ENCODE measurements at regions not wholly inside any gene's neighbourhood (a gene's known extent, or its start where the extent isn't known, plus 50 kb on each side); places are given as distances from the start of the nearest gene placed in this dataset.

DNA sequence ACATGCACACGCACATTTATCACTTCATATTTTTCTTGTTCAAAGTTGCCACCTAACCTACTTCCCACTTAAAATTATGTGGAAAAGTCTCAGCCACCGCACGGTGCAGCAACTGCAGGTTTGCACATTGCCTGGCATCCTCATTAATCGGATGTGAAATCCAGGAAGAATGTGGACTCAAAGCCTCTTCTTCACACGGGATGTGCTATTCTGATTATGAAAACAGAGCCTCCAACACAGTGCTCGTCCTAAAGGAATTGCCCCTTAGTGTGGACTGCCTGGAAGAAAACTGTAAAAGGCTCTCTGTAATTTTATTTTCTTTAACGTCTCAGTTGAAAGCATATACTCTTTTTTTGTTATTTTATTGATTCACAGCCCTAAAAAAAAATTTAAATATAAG lies 1303.5 kb downstream of the EFNB2 start:
- no peak for DNase-seq (ENCODE audit: low spot score)
- intact Hi-C loops (cut with DNase I) = no loop called here

DNA sequence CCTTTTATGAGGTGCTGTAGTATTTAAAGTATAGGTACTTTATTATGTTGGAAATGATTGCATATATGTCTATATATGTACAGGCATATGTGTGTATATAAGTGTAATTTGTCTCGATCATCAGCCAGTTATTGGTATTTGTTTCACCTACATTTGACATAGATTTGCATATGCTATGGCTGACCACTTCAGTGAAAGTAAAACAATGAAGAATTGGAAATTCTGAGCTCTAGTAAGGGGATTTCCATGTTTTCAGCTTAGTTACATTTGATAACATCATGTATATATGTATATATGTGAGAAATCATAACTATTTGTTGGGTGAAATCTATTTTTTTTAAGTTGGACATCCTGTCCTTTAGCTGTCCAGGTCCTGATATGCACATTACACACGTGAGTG lies 1303.9 kb downstream of the EFNB2 start:
- intact Hi-C loops (cut with DNase I) = no loop called here

DNA sequence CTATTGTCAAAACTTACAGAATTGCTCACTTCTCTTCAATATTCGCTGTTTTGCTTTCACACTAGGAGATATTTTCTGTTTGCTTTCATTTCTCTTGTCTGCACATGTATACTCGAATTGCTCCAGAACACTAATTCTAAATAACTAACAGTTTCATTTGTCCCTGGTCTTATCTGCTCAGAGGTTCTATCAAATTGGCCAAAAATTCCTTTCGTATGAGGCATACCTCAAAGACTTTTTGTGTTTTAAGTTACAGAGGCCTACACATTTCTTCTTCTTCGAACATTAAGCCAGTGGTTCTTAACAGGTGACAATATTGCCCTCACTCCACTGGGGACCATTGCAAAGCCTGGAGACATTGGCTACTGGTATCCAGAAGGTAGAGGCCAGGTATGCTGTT lies 1314.6 kb downstream of the EFNB2 start:
- intact Hi-C loops (cut with DNase I) = no loop called here
- DNase-seq (ENCODE audit: low spot score) = no peak

More for the DNA sequence above, 1303.9 kb downstream of the EFNB2 start:
- DNase-seq (ENCODE audit: low spot score) = no peak

DNA sequence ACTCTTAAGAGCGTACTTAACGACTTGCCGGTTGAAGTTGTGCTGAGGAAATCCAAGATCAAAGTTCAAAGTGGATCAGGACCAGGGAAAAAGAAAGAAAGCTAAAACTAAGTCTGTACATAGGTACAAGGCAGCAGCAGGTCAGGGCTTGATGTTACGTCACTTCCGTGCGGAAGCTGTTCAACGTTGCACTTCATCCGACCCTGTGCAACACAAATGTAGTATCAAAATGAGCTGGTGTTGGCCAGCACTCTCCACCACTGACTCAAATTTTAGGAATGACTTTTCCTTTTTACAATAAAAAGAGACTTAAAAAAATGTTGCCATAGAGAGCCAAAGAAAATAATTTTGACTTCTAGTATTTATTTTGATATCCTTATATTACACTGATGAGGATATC lies 1315.4 kb downstream of the EFNB2 start:
- intact Hi-C loops (cut with DNase I) = no loop called here

DNA sequence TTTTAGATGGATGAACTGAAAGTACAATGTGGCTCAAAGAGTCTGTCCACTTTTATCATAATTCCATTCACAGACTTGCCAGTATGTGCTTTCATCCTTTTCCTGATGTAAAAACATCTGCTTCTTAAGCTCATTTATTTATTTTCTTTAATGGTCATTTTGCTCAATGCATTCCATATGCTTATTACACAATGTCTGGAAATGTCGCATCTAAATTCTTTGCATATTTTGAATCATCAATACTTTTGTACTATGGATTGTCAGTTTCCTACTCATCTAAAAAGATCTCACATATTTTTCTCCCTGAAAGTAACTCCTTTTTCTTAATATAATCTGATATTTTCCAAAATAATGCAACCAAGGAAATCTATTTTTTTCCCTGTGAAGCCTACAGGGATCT lies 1315.8 kb downstream of the EFNB2 start:
- DNase-seq (ENCODE audit: low spot score) = no peak
- intact Hi-C loops (cut with DNase I) = no loop called here

More for the DNA sequence above, 1315.4 kb downstream of the EFNB2 start:
- no peak for DNase-seq (ENCODE audit: low spot score)

- intact Hi-C loops (cut with DNase I) = no loop called here
- no peak for DNase-seq (ENCODE audit: low spot score)
Measured at GRCh38 chr13:105213512-105213911, 1322.0 kb downstream of the EFNB2 start.

DNA sequence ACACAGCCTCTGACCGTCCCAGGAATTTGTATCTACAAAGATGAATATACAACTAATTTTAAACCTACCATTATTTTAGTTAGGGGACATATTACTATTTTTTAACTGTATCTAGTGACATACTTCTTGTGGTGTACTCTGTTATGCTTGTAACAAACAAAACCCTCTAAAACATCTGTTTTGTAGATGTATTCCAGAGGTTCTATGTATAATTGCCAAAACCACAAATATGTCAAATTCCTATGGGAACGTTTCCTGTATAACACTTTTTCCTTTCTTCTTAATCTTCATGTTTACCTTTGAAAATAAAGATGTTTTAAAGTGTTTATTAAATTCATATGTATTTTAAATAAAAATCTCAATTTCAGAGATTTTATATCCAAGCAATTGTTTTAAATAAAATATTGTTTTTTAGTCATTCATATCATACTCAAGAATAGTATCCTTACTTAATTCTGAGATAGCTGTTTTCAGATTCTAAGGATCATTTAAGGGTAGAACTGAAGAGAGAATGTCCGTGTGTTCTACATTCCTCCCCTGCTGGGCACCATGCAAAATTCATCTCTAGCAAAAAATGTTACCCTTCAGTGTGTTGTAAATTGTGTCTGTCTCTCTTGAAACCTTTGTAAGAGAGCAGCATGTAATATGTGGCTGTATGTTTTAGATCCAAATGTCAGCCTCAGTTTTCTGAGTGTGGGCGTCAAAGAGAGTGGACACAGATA lies 1327.7 kb downstream of the EFNB2 start:
- DNase-seq (ENCODE audit: low spot score) = no peak
- intact Hi-C loops (cut with DNase I) = loop anchor here (10.0 kb wide), 1 partner anchor 433 kb away; no protein-coding TSS in a partner anchor

GRCh38 chr13:105202354-105202753 lies 1333.1 kb downstream of the EFNB2 start:
- no peak for DNase-seq (ENCODE audit: low spot score)
- intact Hi-C loops (cut with DNase I) = loop anchor here (10.0 kb wide), 1 partner anchor 428 kb away; no protein-coding TSS in a partner anchor

GRCh38 chr13:105201351-105201750 lies 1334.1 kb downstream of the EFNB2 start:
- intact Hi-C loops (cut with DNase I) = loop anchor here (10.0 kb wide), 1 partner anchor 427 kb away; no protein-coding TSS in a partner anchor

DNA sequence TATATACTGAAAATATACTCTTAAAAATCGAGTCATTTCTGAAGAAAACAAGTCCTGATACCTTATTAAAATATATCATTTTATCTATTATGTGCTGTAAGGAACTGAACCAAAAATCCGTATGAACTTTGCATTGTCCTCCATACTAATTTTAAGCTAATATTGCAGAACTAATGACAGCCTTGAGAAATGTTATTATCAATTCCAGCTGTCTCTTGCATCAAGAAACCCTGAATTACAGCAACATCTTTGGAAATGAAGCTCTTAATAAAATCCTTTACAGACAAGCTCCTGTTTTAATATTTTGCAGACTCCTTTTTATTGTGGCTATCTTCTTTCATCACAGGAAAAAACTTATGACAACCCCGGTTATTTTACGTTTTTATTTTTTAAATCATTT lies 1335.3 kb downstream of the EFNB2 start:
- DNase-seq (ENCODE audit: low spot score) = no peak
- intact Hi-C loops (cut with DNase I) = loop anchor here (10.0 kb wide), 1 partner anchor 425 kb away; no protein-coding TSS in a partner anchor

More at GRCh38 chr13:105201351-105201750, 1334.1 kb downstream of the EFNB2 start:
- no peak for DNase-seq (ENCODE audit: low spot score)

GRCh38 chr13:105196052-105196451 lies 1339.4 kb downstream of the EFNB2 start:
- DNase-seq (ENCODE audit: low spot score) = no peak
- intact Hi-C loops (cut with DNase I) = no loop called here

DNA sequence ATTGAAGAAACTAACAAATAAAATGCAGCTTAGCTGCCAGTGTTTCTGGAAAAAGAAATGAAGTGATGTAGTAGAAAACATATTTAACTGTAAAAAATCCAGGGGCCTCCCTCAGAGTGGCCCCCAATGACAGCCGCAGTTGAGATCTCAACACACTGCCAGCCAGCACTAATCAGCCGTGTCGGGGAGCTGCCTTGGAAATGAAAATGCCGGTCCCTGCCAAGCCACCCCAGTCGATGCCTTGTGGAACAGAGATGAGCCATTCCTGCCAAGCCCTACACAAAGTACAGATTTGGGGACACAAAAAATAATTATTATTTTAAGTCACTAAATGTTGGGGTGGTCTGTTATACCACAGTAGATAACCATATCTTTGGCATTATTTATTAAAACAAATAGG lies 1342.4 kb downstream of the EFNB2 start:
- no peak for DNase-seq (ENCODE audit: low spot score)
- intact Hi-C loops (cut with DNase I) = no loop called here

DNA sequence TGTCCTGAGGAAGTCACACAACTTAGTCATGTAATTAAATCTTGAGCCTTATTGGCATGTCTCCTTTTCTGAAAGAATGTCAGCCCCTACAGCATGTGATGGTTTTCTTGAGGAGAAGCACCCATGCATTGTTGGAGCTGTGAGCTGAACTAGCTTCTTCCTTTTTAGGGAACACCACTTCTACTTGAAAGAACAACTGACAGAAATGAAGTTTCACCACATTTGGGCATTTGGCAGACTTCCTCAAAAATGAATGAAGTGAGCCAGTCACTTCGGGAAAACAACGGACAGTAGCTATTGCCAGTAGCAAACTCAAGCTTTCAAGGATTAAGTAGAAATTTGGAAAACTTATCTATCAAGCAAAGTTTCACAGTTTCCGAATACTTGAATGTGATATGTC lies 1351.3 kb downstream of the EFNB2 start:
- intact Hi-C loops (cut with DNase I) = no loop called here
- DNase-seq (ENCODE audit: low spot score) = no peak

DNA sequence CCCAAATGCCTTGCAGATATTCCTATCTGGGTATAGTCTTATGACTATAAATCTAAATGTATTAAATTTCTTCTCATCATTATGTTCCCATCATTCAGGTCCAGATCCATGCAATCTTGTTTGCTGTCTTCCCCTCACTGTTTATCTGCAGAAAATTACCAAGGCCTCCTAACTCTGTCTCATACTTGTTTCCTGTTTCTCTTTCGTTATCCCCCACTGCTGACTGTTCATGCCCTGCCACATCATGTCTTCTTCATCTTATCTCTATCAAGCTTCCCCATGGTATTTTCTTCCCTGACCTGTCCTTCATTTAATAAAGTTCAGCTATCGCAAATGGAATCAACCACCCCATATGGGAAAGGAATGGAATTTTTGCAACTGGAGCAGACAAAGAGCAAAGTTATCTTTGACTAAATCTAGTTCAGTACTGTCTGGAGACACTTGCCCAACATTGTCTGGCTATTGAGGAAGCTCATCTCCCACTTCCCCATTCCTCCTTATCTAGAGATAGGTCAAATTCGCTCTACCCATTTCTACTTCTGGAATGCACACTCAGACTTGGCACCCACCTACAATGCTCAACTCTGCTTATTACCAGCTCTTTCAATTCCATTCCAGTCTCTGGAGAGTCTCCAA lies 1358.1 kb downstream of the EFNB2 start:
- no peak for DNase-seq (ENCODE audit: low spot score)
- intact Hi-C loops (cut with DNase I) = no loop called here

DNA sequence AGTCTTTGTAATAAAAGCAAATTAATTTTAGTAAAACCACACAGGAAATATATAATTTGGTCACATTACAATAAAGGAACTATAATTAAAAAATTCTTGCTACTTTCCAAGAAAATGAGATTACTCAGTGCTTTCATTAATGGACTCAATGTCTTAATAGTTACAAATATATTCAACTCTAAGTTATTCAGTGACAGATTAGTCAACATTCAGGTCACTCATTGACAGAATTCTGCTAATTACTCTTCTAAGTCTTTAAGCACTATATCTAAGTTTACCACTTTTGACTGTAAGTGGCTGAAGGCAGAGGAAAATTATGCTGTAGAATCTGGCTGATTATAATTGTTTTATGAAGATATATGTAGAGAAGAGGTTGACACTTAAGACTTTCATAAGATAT lies 1365.0 kb downstream of the EFNB2 start:
- DNase-seq (ENCODE audit: low spot score) = no peak
- intact Hi-C loops (cut with DNase I) = no loop called here

GRCh38 chr13:105168295-105168694 lies 1367.2 kb downstream of the EFNB2 start:
- intact Hi-C loops (cut with DNase I) = no loop called here
- no peak for DNase-seq (ENCODE audit: low spot score)

- intact Hi-C loops (cut with DNase I) = no loop called here
- DNase-seq (ENCODE audit: low spot score) = no peak
Measured at GRCh38 chr13:105167385-105167784, 1368.1 kb downstream of the EFNB2 start.

DNA sequence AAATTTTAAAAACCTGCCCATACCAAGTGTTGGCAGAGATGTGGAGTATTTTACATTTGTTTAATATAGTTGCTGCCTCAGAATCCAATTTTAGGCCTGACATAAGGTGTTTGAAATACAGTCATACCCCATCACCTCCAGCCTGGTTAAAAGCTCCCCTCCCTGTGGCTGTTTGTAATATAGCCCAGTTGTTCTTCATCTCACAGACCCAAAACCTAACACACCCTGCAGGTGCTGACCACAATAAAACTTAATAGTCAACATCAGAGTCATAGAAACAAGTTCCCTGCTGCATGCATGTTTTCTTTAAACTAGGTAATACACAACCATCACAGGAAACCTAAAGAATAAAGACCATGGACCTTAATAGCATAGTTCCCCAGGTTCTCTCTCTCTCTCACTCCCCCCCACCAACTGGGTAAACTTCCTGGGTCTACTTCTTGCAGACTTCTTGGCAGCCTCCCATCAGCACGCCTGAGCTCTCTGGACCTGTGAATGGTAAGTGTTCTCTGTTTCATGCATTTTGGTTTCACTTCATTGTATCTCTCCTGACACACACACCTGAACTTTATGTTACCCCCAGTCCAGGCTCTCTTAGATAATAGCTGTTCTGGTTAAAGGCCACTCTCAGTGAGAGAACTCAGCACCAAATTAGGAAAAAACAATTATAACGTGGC lies 1369.9 kb downstream of the EFNB2 start:
- no peak for DNase-seq (ENCODE audit: low spot score)
- intact Hi-C loops (cut with DNase I) = no loop called here

DNA sequence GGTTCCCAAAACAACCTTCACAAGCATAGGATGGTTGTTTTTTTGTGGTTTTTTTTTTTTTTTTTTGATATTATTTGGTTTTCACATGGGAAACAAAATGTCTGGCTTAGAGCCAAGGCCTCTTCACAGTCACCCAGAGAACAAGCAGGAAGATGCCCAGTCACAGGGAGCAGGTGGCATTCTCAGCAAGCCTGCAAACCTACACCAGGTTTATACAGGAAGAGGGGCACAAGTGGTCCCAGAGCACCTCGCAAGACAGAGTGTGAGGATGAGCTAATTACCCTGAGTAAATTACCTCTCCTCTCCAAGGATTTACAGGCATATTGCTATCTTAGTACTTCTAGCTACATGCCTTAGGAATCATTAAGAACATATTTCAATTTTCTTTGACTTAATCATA lies 1375.6 kb downstream of the EFNB2 start:
- intact Hi-C loops (cut with DNase I) = no loop called here
- DNase-seq (ENCODE audit: low spot score) = no peak

DNA sequence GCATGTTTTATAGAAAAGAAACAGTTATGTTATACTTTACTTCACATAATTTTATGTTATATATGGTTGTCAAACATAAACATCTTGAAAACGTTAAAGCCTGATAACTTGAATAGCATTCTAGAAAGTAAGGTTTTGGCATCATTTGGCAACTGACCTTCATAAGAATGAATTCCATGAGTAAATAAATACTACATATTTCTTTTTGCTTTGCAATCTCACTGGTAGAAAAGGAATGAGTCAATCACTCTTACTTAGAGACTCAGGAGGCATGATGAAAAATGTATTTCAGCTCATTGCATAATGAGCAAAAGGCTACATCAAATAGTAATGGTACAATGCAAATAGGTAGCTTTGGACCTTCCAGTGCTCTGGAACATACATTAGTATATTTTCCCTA lies 1381.9 kb downstream of the EFNB2 start:
- DNase-seq (ENCODE audit: low spot score) = no peak
- intact Hi-C loops (cut with DNase I) = no loop called here

- intact Hi-C loops (cut with DNase I) = no loop called here
- no peak for DNase-seq (ENCODE audit: low spot score)
Measured at GRCh38 chr13:105151639-105152038, 1383.8 kb downstream of the EFNB2 start.

Measured in cardiac septum (tissue), 1 donor.